Loucy (cell line): ENCODE measurements at regions not wholly inside any gene's neighbourhood (a gene's known extent, or its start where the extent isn't known, plus 50 kb on each side); places are given as distances from the start of the nearest gene placed in this dataset.

Source experiments
- CTCF ChIP-seq: fragments of 200-600 bp; sonication (generic); conservative IDR thresholded peaks from 2 replicates; pipeline ENCODE4 v1.5.1; 2014; ENCODE audit warnings: mild to moderate bottlenecking, antibody characterized with exemption, low read length
- EZH2phosphoT487 ChIP-seq: fragments of 200-600 bp; IDR thresholded peaks from 2 replicates; pipeline ENCODE4 v1.6.1; 2018; ENCODE audit warnings: antibody characterized with exemption, mild to moderate bottlenecking, moderate library complexity, borderline replicate concordance

GRCh38 chr5:112475747-112476365 lies 56.8 kb upstream of the EPB41L4A start:
- no peak for TF ChIP-seq CTCF
- TF ChIP-seq EZH2phosphoT487: no peak
